GM21367 (cell line): ENCODE measurements at regions not wholly inside any gene's neighbourhood (a gene's known extent, or its start where the extent isn't known, plus 50 kb on each side); places are given as distances from the start of the nearest gene placed in this dataset.
A peak's percentile ranks its signal among the peaks of the same experiment; 100 is the strongest.
"Not testable (repeated sequence)": the region's sequence is repeated elsewhere in the genome, so short reads cannot be mapped to it uniquely, and the experiment has no call there.

ENCODE experiments used
- ATAC-seq: cut with Tn5 transposase; IDR thresholded peaks from one replicate; pipeline ENCODE4 v1.9.1; 2021; ENCODE audit not compliant: unreplicated experiment

DNA sequence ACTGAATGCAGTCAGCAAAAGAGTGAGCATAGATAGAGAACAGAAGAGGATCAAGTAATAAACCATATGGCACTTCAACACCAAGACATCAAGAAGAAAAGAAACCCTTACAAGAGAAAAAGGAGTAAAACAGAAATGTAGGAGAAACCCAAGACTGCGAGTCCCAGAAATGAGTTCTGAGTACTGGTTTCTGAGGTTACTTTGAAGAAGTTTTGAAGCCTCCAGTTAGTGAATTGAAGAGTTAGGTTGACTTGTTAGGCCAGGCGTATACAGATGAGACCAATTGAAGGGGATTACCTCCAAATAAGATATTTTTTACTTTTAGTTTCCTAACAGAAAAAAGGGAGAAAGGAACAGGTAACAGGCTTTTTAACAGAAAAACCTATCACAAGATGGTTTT is 162.2 kb upstream of the SSTR1 start:
- no peak for ATAC-seq

DNA sequence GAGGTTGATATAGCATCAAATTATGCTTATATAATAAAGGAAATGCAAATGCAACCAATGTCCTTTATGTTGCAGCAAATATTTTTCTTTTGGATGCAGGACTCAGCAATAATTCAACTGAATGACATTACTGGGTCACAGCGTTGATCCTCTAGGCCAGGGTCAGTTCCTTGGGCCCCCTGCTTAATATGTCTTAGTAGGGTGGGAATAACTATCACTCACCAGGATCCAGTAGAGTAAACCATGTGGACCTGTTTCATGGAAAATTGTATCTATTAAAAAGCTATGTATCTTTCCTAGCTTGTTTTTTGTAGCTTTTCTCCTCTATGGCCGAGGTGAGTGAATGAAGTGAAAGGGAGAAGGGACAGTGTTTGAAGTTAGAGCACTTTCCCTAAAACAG is 161.5 kb upstream of the SSTR1 start:
- ATAC-seq: no peak

DNA sequence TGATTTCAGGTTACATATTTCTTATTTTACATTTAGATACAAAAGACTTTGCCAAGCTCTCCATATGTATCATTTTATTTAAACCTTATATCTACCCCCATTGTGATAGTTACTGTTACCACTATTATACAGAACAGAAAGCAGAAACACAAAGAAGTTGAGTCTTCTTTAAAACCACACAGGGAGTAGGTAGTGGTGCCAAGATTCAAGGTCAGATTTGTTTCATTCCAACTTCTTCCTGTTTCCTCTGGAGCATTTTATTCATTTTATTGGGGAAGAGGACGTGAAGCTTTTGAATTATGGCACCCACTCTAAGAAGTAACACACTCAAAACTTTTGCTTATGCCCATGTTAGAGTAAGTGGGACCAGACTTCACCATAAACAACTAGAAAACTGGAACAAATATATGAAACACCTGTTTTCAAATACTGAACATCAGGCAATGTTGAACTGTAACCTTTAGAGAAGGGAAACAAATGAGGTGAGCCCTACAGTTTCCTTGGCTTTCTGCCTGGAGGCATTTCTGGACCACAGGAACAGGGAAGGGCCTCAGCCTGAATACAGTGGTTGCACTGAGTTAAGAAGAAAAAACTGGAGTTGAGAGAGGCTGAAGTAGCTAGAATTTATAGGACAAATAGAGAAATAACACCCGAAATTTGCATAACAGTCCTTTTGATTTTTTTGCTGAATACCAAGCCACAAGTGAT is 160.4 kb upstream of the SSTR1 start:
- no peak for ATAC-seq

DNA sequence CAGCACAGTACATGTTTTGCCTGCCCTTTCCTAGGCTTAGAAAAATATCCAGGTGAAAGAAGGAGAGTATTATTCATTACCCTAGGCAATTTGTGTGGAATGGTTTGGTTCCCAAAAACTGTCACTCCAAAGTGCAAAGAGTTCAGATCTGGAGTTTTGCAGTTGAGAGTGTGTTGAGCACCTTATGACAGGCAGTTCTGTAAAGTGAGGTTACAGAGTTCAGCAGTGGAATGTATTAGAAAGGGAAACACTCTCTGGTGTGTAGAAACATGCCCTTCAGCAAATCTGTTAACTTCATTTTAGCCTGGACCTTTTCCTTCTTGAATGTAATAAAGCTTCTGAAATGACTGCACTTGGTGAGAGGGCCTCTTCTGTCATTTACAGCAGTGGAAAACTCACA is 154.0 kb upstream of the SSTR1 start:
- ATAC-seq: no peak

DNA sequence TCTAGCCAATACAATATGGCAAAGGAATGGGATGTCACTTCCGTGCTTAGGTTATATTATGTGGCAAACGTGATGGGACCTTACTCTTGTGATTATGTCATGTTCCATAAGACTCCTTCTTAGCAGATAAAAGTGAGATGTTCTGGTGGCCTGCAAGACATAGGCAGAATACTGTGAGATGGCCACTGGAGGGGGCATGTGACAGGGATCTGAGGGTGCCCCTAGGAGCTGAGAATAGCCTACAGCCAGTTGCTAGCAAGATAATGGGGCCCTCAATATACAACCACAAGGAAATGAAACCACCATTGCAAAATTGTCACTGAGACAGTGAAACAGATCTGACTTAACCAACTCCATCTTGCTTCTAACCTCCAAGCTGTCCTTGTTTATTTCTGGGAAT is 151.4 kb upstream of the SSTR1 start:
- no peak for ATAC-seq

DNA sequence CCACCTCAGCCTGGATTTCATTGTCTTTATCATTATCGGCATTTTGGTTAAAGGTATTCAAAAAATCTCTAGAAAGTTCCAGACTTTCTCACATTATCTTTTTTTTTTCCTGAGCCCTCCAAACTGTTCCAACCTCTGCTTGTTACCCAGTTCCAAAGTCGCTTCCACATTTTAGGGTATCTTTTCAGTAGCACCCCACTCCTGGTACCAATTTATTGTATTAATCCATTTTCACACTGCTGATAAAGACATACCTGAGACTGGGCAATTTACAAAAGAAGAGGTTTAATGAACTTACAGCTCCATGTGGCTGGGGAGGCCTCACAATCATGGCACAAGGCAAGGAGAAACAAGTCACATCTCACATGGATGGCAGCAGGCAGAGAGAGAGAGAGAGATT is 145.5 kb upstream of the SSTR1 start:
- not testable (repeated sequence) for ATAC-seq

DNA sequence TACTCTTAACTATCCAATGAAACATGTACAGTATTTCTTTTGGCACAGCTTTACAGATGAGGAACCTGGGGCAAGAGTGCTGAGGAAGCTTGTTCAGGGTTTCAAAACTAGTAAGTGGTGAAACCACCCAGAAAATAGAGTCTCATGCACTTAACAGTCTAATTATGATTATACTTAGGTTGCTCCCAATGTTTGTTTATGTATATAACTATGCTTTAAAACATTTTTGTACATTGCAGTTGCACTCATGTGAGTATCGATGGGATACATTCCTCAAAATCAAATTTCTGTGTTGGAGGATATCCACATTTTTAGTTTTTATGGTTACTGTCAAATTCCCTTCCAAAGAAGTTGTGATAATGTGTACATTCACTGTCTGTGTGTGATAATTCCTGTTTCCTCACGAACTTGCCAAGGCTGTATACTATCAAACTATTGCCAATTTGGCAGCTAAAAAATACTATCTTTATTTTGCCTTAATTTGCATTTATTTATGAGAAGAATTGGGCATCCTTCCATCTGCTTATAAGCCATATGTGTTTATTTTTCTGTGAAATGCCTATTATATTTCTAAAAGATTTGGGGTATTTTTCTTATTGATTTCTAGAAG is 143.9 kb upstream of the SSTR1 start:
- ATAC-seq: no peak

DNA sequence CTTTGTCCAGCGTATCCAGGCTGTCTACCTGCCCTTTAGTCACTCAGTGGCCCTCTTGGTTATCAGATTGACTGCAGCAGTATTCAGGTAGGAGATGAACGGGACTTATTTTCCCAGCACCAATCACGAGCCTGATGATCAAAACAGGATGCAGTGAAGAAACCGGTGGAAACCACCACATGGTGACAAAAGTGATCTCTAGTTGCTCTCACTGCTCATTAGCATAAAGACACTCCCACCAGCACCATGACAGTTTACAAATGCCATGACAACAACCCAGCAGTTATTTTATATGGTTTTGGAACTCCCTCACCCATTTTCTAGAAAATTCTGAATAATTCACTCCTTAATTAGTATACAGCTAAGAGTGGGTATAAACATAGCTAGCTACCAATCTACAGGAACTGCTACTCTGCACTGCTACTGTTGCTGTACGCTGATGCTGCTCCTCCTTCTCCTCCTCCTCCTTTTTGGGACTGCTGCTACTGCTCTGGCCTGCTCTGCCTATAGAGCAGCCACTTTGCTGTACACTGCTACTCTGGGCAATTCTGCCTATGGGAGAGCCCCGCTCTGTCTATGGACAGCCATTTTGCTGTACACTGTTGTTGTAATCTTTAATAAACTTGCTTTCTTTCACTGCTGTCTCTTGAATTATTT is 142.5 kb upstream of the SSTR1 start:
- ATAC-seq: no peak

DNA sequence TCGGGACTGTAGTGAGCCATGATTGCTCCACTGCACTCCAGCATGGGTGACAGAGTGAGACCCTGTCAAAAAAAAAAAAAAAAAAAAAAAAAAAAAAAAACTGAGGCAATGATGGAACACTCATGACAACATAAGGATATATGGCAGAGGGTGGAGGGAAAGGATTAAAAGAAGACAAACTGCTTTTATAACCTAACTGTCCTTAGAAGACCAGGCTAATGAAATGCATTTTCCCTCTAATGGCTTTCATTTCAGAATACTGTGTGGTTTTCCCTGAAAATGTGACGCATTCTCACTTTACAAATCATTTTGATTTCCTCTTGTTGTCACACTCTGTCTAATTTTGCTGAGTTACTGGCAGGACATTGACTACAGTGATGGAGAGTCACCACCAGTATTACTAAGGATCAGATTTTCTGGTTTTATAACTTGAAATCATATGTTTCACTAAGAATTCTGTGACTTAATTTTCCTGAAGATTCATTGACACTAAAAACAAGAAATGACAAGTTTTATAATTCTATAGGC is 137.6 kb upstream of the SSTR1 start:
- no peak for ATAC-seq

DNA sequence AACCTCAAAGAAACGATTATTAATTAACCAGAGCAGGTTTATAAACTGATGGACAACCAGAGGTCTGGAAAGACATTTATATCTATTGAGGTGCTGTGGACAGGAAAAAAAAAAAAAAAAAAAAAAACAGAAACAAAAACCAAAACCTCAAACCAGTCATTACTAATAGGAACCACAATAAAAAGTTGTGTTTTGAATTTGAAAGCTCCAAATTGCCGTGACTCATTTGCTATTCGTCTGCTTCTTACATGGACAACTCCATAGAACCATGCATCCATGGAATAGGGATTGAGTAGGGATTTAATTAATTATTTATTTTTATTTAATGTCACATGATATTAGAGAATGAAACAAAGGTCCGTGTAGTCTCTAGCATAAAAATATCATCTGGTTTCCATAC is 134.1 kb upstream of the SSTR1 start:
- no peak for ATAC-seq

DNA sequence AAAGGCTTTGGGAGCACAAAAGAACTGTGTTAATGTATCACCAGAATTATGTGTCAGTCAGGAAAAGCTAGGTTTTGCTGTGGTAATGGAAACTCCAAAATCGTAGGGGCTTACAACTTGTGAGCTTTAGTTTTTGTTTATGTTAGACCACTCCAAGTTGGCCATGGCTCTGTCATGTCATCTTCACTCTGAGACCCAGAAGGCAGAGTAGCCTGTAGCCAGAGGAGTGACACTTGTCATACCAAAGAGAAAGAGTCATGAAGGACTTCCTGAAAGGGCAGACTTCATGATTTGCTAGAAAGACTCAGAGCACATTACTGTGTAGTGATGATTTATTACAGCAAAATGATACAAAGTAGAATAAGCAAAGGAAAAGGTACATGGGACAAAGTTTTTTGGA is 133.6 kb upstream of the SSTR1 start:
- no peak for ATAC-seq

DNA sequence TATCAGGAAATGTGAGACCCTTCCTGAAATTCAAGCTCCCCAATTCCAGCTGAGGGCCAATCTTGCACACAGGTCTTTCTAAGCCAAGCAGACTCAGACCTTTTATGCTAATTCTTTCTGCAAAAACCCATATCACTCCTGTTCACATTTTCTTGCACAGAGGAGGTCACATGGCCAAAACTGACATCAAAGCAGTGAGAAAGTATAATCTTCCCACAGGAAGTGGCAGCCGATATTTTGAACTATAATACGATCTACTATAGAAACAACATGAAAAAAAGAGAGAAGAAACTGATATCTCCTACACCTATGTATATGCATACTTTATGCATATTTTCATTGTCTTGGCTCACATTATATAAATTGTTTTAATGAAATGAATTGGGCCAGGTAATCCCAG is 132.9 kb upstream of the SSTR1 start:
- ATAC-seq: no peak

DNA sequence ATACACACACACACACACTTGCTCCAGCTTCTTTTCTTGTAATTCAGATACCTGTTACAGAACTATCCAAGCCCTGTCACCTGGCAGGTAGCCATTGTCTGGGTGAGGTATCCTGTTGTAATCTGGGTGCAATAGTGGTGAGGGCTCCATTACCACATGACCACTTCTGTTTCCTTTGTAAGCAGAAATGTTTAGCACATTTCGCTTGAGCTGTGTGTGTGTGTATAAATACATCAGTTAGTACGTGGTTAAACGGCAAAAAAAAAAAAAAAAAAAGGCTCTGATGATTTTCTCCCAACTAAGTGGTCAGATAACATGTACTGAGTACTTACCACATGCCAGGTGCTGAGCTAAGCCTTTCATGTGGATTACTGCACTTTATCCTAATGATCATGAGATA is 129.3 kb upstream of the SSTR1 start:
- no peak for ATAC-seq

DNA sequence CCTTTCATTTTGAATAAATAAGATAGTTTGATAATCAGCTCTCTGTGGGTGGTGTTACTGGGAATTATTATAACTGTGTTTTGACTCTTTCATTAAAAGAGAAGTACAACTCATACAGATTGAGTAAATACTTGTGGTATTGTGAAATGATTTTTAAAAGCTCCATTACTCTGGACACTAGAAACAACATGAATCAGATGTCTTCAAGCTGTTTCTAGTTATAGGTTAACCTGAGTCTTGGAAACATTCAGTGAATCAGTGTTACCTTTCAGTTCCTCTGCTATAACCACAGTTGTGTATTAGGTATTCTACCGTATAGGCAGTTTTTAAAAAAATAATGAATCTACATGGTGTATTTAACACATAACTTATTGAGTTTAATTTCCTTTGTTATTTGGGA is 128.4 kb upstream of the SSTR1 start:
- ATAC-seq: peak; percentile 49

DNA sequence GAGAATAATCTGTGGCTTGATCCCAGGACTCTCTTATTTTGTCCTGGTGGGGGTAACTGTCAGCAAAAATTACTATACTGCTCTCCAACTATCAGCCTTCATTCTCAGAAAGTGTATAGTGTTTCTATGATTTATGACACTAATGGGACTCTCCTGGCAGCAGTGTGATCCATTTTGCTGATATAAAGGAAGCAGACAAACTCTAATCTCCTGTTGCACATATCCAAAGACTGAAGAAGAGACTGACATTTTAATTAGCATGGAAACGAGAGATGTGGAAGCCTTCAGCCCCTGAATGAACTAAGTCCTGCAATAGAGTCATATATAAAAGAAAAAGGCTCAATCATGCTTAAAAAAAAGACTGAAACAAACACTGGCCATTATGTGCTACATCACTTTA is 127.8 kb upstream of the SSTR1 start:
- no peak for ATAC-seq

DNA sequence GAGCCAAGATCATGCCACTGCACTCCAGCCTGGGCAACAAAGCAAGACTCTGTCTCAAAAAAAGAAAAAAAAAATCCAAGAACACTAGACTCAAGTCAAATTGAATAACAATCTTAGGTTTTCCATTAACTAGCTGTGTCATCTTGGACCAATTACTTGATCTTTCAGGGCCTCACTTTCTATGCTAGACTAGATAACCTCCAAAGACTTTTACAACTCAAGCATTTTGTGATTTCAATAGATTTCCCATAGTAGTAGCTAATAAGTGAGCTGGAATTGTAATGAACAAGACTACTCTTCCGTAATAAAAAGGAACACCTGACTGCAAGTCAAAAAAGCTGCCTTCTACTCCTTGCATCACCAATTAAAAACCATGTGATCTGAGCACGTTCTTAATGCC is 127.0 kb upstream of the SSTR1 start:
- ATAC-seq: no peak

DNA sequence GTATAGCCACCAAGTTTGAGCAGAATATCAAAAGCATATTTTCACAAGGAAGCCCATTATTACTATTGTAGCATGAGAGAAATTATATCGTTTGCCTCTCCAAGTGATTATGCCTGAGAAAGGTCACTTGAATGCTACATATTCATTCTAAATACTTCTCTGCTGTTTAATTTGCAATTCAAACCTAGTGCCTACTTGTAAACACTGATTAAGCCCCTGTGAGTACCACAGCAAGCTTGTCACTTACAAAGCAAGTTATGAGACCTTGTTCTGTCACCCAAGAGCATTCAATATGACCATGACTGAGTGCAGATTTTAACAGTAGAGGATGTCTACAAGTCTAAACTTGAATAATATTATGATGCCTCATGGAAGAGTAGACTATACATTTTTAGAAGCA is 124.7 kb upstream of the SSTR1 start:
- ATAC-seq: no peak

DNA sequence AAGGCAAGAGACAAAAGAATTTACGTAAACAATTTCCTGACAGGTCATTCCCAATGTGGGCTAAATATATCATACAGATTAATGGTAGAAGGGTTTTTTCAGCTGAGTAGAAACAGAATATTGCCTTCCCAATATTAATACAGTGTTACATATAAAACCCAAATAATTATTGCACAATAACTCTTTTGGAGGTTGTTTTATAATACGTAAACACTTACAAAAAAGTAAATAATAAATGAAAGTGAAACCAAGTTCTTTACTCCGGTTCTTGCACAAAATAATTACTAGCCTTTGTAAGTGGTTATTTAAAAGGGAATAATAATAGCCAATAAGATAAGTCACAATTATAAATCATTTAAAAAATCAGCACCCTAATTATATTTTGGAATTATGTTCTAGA is 118.6 kb upstream of the SSTR1 start:
- no peak for ATAC-seq

DNA sequence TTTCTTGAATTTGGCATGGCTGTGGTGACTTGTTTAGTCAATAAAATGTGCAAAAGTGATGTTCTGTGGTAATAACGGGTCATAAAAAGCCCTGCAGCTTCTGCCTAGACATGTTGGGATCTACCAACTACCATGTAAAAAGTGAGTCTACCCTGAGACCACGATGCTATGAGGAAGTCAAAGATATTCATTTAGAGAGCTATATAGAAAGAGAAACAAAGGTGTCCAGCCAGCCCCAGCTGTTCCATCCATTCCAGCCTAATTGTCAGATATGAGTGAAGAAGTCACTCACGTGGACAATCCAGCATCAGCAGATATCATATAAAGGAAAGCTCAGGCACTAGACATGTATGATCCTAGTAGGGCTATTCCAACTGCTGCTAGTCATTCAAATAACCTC is 117.2 kb upstream of the SSTR1 start:
- no peak for ATAC-seq

DNA sequence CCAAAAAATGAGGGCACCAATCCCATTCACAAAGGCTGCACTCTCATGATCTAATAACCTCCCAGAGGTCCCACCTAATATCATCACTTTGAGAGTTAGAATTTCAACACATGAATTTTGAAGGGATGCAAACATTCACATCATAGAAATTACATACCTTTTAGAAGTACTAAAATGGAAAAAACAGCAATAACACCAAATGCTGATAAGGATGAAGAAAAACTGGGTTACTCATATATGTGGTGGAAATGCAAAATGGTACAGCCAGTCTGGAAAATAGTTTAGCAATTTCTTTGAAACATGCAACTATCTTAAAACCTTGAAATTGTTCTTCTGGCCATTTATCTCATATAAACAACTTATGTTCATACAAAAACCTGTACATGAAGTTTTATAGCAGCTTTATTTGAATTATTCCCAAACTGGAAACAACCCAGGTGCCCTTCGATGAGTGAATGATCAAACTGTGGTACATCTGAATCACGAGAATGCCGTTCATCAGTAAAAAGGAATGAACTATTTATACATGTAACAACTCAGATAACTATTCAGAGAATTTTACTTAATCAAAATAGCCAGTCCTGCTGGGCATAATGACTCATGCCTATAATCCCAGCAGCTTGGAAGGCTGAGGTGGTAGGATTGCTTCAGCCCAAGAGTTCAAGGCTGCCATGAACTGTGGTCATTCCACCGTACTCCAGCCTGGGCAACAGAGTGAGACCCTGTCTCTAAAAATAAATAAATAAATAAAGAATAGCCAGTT is 109.4 kb upstream of the SSTR1 start:
- ATAC-seq: no peak

DNA sequence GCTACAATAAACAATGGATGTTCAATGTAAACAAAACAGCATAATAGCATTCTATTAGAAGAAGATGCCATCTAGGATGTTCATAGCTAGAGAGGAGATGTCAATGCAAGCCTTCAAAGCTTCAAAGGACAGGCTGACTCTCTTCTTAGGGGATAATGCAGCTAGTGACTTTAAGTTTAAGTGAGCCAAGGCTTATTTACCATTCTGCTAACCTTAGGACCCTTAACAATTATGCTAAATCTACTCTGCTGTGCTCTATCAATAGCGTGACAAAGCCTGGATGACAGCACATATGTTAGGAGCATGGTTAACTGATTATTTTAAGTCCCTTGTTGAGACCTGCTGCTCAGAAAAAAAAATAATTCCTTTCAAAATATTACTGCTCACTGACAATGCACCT is 106.0 kb upstream of the SSTR1 start:
- no peak for ATAC-seq
